ENCODE measurements at regions not wholly inside any gene's neighbourhood (a gene's known extent, or its start where the extent isn't known, plus 50 kb on each side); places are given as distances from the start of the nearest gene placed in this dataset.

- in situ Hi-C loops (cut with HindIII; ENCODE audit: low pct_ligation_motif_present, low pct_unique_long_range_greater_than_20kb, low sequenced_read_pairs), result no loop called here
- no peak for DNase-seq
Observed at GRCh38 chrX:106323357-106323756, 155.3 kb downstream of the PWWP3B start.

- no peak for DNase-seq
- in situ Hi-C loops (cut with HindIII; ENCODE audit: low pct_ligation_motif_present, low pct_unique_long_range_greater_than_20kb, low sequenced_read_pairs), result no loop called here
Observed at GRCh38 chrX:106331606-106332005, 163.5 kb downstream of the PWWP3B start.

GRCh38 chrX:106341823-106342222, 173.7 kb downstream of the PWWP3B start:
- in situ Hi-C loops (cut with HindIII; ENCODE audit: low pct_ligation_motif_present, low pct_unique_long_range_greater_than_20kb, low sequenced_read_pairs), result no loop called here
- no peak for DNase-seq

GRCh38 chrX:106356580-106356979, 188.5 kb downstream of the PWWP3B start:
- in situ Hi-C loops (cut with HindIII; ENCODE audit: low pct_ligation_motif_present, low pct_unique_long_range_greater_than_20kb, low sequenced_read_pairs), result no loop called here
- no peak for DNase-seq

GRCh38 chrX:106363214-106363613, 195.1 kb downstream of the PWWP3B start:
- DNase-seq, result no peak
- in situ Hi-C loops (cut with HindIII; ENCODE audit: low pct_ligation_motif_present, low pct_unique_long_range_greater_than_20kb, low sequenced_read_pairs), result no loop called here

GRCh38 chrX:106378616-106379015, 210.5 kb downstream of the PWWP3B start:
- in situ Hi-C loops (cut with HindIII; ENCODE audit: low pct_ligation_motif_present, low pct_unique_long_range_greater_than_20kb, low sequenced_read_pairs), result no loop called here
- no peak for DNase-seq

GRCh38 chrX:106391284-106391911, 220.4 kb upstream of the RADX start:
- no peak for DNase-seq
- in situ Hi-C loops (cut with HindIII; ENCODE audit: low pct_ligation_motif_present, low pct_unique_long_range_greater_than_20kb, low sequenced_read_pairs), result no loop called here

- DNase-seq, result no peak
- in situ Hi-C loops (cut with HindIII; ENCODE audit: low pct_ligation_motif_present, low pct_unique_long_range_greater_than_20kb, low sequenced_read_pairs), result no loop called here
Observed at GRCh38 chrX:106392346-106392745, 219.4 kb upstream of the RADX start.

- DNase-seq, result peak; percentile 6
Observed at GRCh38 chrX:106397788-106398538, 213.8 kb upstream of the RADX start.

GRCh38 chrX:106401965-106402559, 209.7 kb upstream of the RADX start:
- DNase-seq, result no peak
- in situ Hi-C loops (cut with HindIII; ENCODE audit: low pct_ligation_motif_present, low pct_unique_long_range_greater_than_20kb, low sequenced_read_pairs), result no loop called here

More at GRCh38 chrX:106397788-106398538, 213.8 kb upstream of the RADX start:
- in situ Hi-C loops (cut with HindIII; ENCODE audit: low pct_ligation_motif_present, low pct_unique_long_range_greater_than_20kb, low sequenced_read_pairs), result no loop called here

- in situ Hi-C loops (cut with HindIII; ENCODE audit: low pct_ligation_motif_present, low pct_unique_long_range_greater_than_20kb, low sequenced_read_pairs), result no loop called here
- DNase-seq, result peak; percentile 0
Observed at GRCh38 chrX:106404512-106404911, 207.3 kb upstream of the RADX start.

GRCh38 chrX:106415276-106415895, 196.4 kb upstream of the RADX start:
- DNase-seq, result peak; percentile 3

GRCh38 chrX:106436691-106437090, 175.1 kb upstream of the RADX start:
- in situ Hi-C loops (cut with HindIII; ENCODE audit: low pct_ligation_motif_present, low pct_unique_long_range_greater_than_20kb, low sequenced_read_pairs), result no loop called here

More at GRCh38 chrX:106415276-106415895, 196.4 kb upstream of the RADX start:
- in situ Hi-C loops (cut with HindIII; ENCODE audit: low pct_ligation_motif_present, low pct_unique_long_range_greater_than_20kb, low sequenced_read_pairs), result no loop called here

GRCh38 chrX:106437407-106437806, 174.4 kb upstream of the RADX start:
- in situ Hi-C loops (cut with HindIII; ENCODE audit: low pct_ligation_motif_present, low pct_unique_long_range_greater_than_20kb, low sequenced_read_pairs), result no loop called here
- DNase-seq, result no peak

More at GRCh38 chrX:106436691-106437090, 175.1 kb upstream of the RADX start:
- DNase-seq, result no peak

GRCh38 chrX:106450405-106450804, 161.4 kb upstream of the RADX start:
- in situ Hi-C loops (cut with HindIII; ENCODE audit: low pct_ligation_motif_present, low pct_unique_long_range_greater_than_20kb, low sequenced_read_pairs), result no loop called here
- no peak for DNase-seq

- DNase-seq, result no peak
- in situ Hi-C loops (cut with HindIII; ENCODE audit: low pct_ligation_motif_present, low pct_unique_long_range_greater_than_20kb, low sequenced_read_pairs), result no loop called here
Observed at GRCh38 chrX:106451933-106452332, 159.8 kb upstream of the RADX start.

- no peak for DNase-seq
- in situ Hi-C loops (cut with HindIII; ENCODE audit: low pct_ligation_motif_present, low pct_unique_long_range_greater_than_20kb, low sequenced_read_pairs), result no loop called here
Observed at GRCh38 chrX:106454991-106455390, 156.8 kb upstream of the RADX start.

GRCh38 chrX:106457802-106458201, 154.0 kb upstream of the RADX start:
- in situ Hi-C loops (cut with HindIII; ENCODE audit: low pct_ligation_motif_present, low pct_unique_long_range_greater_than_20kb, low sequenced_read_pairs), result no loop called here

GRCh38 chrX:106467422-106467821, 144.4 kb upstream of the RADX start:
- DNase-seq, result no peak
- in situ Hi-C loops (cut with HindIII; ENCODE audit: low pct_ligation_motif_present, low pct_unique_long_range_greater_than_20kb, low sequenced_read_pairs), result no loop called here

More at GRCh38 chrX:106457802-106458201, 154.0 kb upstream of the RADX start:
- no peak for DNase-seq
